NCI-H510A (cell line): ENCODE measurements at regions not wholly inside any gene's neighbourhood (a gene's known extent, or its start where the extent isn't known, plus 50 kb on each side); places are given as distances from the start of the nearest gene placed in this dataset.
A peak's percentile ranks its signal among the peaks of the same experiment; 100 is the strongest.
"Not testable (repeated sequence)": the region's sequence is repeated elsewhere in the genome, so short reads cannot be mapped to it uniquely, and the experiment has no call there.

ENCODE experiments used
- DNase-seq: peaks from one replicate; lab custom pipeline; 2025; lab: John Stamatoyannopoulos, UW

DNA sequence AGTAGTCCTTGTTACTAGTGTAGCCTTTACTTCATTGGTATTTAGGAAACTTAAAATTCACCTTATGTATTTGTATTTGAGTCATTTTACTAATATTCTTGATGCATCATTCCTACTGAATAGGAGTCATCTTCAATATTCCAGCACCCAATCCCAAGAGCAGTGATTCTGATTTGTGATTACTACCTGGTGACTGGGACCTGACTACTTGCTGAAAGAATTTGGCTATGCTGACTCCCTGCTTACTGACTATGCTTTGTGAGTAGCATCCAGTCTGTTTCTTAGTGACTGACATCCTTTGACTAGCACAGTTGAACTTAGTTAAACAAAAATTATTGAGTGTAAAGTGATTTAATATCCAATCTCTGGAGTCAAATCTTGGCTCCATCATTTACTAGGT, 129.9 kb upstream of the NEGR1 start:
- DNase-seq = no peak

DNA sequence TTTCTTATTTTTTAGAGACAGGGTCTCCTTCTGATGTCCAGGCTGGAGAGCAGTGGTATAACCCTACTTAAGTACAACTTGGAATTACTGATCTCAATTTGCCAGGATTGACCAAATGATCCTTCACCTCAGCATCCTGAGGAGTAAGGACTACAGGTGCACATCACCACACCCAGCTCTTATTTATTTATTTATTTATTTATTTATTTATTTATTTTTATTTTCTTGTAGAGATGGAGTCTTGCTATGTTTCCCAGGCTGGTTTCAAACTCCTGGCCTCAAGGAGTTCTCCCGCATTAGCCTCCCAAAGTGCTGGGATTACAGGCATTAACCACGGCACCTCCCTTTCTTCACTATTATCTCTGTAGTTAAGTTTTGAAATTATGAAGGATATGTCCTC, 117.5 kb upstream of the NEGR1 start:
- DNase-seq = no peak

DNA sequence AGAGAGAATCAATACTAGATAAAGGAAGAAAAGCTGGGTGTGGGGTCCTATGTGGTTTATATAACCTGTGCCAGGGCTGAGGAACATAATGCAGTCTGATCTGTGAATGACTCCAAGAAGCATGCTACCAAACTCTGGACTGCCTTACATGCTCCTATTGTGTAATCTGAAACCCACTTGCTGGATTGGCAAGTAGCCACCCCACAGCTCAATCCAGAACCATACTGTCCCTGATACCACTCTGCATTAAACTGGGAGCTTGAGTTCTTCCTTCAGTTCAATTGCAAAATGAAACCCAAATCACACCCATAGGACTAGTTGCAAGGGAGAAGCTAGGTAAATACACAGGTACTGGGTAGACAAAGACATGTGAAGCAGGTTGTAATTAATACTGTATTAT, 115.4 kb upstream of the NEGR1 start:
- no peak for DNase-seq

DNA sequence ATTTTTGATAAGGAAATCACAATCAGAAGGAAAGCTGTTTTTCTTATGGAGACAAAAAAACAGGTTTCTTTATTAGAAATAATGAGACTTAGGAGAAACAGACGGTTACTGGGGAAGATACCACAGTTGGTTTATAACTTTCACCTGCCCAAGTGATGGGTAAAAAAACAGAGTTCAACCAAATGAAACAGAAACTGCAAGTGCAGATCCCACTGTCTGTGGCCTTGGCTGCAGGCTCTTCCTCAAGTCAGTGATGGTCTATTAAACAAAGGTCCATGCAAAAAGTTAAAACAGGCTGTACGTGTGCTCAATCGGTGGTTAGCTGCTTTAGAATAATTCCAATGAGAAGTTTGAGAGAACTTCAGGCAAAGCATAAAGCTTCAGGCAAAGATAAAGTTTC, 112.1 kb upstream of the NEGR1 start:
- DNase-seq = no peak

DNA sequence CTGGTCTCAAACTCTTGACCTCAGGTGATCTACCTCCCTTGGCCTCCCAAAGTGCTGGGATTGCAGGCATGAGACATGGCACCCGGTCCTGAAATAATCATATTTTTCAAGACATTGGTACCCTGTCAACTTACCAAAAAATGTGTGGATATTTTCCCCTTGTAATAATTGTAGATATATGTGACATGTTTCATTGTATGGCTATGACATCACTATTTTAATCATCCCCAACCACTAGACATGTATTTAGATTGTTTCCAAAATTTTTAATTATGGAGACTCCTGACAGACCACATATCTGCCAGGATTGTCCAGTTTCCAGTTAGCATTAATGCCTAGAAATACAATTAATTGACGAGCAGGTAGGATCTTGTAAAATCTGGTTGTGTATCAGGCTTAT, 96.7 kb upstream of the NEGR1 start:
- no peak for DNase-seq

DNA sequence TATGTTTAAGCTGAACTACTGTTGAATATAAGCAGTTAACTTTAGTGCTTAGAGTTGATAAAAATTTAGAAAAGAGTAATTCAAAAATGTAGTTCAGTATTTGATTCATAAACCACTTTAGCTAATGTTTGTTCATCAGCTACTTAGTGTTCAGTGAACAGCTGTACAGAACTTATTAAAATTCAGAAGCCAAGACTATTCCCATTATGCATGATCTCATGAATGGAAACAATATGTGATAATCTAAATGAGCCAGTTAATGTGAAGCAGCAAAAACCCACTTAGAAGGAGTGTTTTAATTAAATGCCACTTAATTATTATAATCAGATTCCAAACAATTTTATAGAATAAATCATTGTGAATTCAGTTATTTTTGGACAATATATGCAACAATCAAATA, 92.9 kb upstream of the NEGR1 start:
- DNase-seq = no peak

DNA sequence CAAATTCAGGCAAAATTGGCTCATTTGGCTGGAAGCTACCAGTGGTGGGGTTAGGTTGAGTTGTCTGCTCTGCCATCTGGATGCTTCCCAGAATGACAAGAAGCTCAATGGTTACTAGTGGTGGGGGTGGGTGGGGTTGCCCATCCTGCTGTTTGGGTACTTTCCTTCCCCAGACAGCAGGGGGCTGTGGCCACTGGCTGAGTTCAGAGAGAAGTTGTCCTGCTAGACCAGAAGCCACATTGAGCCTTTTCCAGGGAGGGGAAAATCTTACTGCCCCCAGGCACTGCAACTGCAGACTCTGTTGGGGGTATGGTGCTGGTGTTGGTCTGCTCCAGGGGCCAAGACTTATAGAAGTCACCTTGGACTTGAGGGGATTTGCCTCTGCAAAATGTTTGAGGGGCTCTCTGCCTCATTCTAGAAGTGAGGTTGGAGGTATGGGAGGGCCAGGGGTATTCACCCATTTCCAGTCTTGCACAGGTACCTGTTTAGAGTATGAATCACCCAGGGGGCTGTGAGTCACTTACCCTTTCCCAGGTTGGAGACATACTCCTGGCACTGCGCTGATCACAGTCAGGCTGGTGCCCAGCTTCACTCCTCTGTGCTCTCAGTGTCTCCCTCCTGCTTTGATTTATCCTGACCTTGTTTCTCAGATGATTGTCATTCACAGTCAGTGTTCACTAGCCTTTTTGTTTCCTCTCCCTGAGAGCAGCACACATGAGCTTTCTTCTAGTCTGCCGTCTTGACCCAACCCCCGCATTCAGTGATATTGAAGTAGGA, 89.1 kb upstream of the NEGR1 start:
- no peak for DNase-seq

DNA sequence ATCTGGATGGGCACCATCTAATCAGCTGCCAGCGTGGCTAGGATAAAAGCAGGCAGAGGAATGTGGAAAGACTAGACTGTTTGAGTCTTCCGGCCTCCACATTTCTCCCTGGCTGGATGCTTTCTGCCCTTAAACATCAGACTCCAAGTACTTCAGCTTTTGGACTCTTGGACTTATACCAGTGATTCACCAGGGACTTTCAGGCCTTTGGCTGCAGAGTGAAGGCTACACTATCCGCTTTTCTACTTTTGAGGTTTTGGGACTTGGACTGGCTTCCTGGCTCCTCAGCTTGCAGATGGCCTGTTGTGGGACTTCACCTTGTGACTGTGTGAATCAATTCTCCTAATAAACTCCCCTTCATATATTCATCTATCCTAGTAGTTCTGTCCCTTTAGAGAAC, 88.5 kb upstream of the NEGR1 start:
- DNase-seq = not testable (repeated sequence)

DNA sequence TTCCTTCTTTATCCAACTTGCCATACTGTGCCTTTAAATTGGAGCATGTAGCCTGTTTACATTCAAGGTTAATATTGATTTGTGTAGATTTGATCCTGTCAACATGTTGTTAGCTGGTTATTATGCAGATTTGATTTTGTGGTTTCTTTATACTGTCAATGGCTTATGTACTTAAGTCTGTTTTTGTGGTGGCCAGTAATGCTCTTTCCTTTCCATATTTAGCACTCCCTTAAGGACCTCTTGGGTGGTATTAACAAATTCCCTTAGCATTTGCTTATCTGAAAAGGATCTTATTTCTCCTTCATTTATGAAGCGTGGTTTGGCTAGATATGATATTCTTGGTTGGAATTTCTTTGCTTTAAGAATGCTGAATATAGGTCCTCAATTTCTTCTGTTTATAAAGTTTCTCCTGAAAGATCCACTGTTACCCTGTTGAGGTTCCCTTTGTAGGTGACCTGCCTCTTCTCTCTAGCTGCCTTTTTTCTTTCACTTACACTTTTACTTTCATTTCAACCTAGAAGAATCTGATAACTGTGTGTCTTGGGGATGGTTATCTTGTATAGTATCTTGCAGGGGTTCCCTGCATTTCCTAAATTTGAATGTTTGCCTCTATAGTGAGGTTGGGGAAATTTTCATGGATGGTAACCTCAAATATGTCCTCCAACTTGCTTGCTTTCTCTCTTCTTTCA, 86.9 kb upstream of the NEGR1 start:
- DNase-seq = no peak

DNA sequence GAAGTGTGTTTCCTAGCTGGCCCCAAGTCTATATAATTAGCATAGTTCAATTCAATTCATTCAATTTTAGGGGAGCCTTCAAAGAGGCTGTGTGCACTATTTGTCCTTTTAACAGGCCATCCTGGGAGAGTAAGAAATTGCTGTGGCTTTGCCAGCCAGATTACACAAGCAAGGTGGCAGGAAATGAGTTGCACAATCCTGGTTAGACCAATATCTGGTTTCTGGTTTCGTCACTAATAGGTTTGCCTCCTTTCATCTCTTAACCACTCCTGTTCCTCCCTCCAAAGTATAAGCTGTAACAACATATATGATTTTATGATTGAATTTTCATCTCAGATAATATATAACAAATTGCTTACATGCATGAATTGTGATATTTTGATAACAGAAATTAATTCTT, 84.1 kb upstream of the NEGR1 start:
- peak; percentile 52 for DNase-seq

DNA sequence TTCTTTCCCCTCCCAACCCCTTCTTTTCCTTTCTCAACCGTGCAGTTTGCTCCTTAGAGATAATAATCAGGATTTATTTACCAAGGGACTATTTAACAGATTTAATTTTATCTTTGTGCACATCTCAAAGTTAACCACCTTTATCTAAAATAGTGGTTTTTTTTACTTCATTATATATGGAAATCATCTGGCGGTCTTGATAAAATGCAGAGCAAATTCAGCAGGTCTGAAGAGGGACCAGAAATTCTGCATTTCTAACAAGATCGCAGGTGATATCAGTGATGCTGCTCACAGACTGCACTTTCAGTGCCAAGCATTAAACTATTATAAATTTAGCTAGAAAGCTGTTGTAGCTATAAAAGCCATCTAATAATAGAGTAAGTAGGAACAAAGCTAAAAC, 83.4 kb upstream of the NEGR1 start:
- DNase-seq = no peak

DNA sequence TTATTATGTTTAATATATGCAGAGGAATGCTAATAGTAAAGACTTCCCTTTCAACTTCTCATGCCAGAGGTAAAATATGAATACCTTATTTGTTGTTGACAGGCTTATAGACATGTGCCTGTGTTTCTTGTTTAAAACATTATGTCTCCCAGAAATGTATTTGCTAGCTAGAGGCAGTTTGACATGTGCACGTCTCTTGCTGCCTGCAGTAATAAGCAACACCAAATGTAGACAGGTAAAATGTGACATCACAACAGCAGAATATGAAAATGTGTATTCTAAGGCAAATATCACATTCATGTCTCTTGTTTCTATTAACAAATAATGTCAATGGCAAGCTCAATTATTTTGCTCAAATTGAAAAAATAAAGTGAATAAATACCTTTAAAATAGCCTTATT, 80.2 kb upstream of the NEGR1 start:
- no peak for DNase-seq

DNA sequence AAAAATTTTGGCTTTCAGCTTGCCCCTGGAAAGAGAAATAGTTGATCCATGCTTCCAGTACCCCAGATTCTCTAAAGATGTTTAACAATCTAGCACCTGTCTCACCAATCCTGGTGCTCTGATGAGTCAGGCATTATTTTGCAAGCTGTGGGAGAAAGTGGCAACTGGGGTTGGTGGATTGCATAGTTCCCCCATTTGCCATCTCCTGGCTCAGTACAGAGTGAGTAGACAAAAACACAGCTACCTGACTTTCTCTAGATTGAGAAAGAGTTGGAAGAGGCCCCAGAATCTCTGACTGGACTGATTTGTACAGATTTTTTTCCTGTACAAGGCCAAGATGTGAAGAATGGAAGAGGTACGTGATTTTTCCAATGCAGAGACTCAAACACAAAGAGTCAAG, 75.1 kb upstream of the NEGR1 start:
- no peak for DNase-seq

DNA sequence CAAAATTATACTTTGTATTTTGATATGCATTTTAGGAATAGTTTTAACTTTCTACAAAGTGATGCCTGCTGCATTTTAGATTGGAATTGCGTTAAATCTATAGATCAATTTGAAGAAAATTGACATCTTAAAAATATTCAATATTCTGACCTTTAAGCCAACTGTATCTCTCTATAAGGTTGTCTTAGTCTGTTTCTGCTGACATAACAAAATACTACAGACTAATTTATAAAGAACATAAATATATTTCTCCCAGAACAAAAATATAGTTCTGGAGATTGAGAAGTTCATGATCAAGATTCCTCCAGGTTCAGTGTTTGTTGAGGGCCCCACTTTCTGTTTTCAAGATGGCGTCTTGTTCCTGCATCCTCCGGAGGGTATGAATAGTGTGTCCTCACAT, 73.6 kb upstream of the NEGR1 start:
- no peak for DNase-seq

DNA sequence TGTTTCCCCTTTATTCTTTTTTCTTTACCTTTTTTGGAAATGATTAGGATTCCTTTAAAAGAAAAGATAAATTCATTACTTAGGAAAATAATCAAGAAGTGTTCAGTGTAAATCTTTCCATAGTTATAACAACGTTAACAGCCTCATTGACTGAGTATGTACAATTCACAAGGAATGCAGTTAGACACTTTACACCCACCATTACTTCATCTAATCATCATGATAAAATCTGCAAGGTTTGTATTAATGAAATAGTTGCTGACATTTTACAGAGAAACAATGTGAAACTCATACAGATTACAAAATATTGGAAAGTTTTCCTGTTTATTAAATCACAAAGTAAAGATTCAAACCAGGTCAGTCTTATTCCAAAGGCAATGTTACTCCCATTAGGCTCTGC, 59.3 kb upstream of the NEGR1 start:
- no peak for DNase-seq

DNA sequence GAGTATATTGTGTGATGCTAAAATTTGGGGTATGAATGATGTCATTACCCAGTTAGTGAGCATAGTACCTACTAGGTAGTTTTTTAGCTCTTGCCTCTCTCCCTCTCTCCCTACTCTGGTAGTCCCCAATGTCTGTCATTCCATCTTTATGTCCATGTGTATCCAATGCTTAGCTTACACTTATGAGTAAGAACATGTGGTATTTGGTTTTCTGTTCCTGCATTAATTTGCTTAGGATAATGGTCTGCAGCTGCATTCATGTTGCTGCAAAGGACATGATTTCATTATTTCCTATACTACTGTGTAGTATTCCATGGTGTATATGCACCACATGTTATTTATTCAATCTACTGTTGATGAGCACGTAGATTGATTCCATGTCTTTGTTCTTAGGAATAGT, 54.4 kb upstream of the NEGR1 start:
- no peak for DNase-seq
